ENCODE measurements at regions not wholly inside any gene's neighbourhood (a gene's known extent, or its start where the extent isn't known, plus 50 kb on each side); places are given as distances from the start of the nearest gene placed in this dataset.

DNA sequence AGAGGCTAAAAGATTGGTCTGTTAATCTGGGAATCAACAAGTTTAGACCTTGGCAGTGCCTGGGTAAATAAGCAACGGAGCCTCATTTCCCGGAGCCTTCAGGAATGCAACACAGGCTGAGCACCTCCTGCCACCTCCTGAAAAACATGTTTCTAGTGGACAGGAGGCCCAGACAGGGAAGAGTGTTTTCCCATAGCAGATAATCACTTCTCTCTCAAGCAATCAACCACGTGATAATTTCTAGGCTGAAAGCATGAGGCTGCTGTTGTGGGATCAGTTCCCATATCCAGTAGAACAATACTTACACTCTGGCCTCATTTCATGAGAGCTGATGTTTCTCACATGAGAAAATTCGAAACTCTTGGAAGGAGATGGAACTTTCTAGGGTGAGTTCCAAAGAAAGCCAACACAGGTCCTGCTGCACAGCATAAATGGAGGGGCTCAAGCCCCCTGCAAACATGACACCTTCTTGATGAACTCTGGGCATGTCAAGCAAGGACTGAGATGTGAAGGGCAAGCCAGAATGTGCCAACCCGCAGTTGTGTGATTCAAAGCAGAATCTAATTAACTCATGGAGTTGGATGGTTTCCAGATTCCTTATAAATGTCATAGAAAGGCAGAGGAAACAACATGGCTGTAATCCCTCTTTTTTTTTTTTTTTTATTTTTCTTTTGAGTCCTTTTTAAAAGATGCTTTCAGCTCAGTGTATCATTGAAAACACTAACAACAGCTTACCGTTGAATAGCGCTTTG is 228.5 kb upstream of the SESN3 start:
- H3K27me3 Mint-ChIP-seq (ENCODE audit: low read depth in 3 of 3): peaks cover 0 to 4% (median 0%) of the 10 kb centered on the region in 3 donors
- no peaks in the 10 kb centered on the region for H3K36me3 Mint-ChIP-seq
- no peak for DNase-seq
- H3K9me3 Mint-ChIP-seq: no peaks in the 10 kb centered on the region
- no peaks in the 10 kb centered on the region for H3K4me1 Mint-ChIP-seq
- H3K4me3 Mint-ChIP-seq: no peak overlapping the region
- H3K27ac Mint-ChIP-seq: no peak overlapping the region

DNA sequence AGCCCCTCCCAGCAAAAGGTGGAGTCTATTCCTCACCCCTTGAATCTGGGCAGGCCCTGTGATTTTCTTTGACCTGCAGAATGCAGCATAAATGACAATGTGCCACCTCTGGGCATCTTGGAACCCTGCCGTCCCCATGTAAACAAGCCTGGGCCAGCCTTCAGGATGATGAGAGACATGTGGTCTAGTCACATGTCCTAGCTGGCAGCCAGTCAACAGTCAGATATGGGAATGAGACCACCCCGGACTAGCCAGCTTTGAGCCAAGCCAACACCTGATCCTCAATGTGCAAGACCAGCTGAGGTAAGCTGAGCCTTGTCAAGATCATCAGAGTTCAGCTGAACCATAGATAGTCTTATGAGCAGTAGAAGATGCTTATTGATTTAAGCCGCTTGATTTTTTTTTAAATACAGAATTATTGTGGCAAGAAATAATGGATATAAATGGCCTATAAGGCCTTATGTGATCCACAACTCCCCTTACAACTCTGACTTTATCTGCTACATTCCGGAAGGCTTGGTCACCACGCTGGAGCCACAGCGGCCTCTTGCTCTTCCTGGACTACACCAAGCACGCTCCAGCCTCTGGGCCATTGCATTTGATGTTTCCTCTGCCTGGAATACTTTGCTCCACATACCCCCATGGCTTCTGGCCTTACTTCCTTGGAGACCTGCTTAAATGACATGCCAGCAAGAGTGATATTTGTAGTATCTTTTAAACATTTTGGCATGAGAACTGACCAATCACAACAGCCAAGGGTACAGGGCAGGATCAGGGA is 225.9 kb upstream of the SESN3 start:
- H3K4me3 Mint-ChIP-seq: no peak overlapping the region
- peaks cover 0 to 4% (median 0%) of the 10 kb centered on the region in 3 donors for H3K27me3 Mint-ChIP-seq (ENCODE audit: low read depth in 3 of 3)
- H3K36me3 Mint-ChIP-seq: no peaks in the 10 kb centered on the region
- H3K4me1 Mint-ChIP-seq: no peaks in the 10 kb centered on the region
- no peak for DNase-seq
- no peak overlapping the region for H3K27ac Mint-ChIP-seq
- H3K9me3 Mint-ChIP-seq: no peaks in the 10 kb centered on the region

DNA sequence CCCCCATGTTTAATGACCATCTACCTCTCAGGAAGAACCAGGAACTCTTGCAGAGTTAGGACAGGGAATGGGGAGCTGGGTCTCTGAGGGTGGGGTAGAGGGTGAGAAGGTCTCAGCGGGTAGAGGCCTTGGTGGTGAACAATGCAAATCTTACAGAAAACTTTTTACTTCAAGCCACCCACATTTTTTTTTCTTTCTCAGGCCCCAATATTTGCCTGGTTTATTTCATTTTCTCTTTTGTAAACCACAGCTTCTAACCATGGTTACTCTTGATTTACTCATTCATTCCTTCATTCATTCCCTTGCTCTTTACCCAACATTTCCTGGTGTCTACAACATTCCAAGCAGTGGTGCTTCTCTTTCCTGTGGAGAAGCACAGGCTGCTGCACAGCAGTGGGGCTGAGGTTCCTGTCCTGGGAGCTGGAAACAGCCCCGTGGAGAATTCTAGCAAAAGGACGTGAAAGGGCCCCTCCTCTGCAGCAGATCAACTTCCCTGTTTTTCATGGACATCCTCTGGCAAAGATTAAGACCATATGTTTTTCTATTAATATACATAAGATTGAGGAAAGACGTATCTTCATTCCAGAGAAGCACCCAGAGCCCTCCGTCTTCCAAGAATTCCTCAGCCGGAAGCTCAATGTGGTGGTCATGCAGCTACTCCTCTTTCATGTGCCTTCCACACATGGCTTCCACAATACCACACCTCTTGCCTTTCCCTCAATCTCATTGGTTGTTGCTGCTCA is 224.4 kb upstream of the SESN3 start:
- Mint-ChIP-seq H3K27ac (no peak overlapping the region), H3K9me3 (no peaks in the 10 kb centered on the region), H3K27me3 (ENCODE audit: low read depth in 3 of 3) (peaks cover 0 to 2% (median 0%) of the 10 kb centered on the region in 3 donors), H3K36me3 (no peaks in the 10 kb centered on the region), H3K4me1 (no peaks in the 10 kb centered on the region), H3K4me3 (no peak overlapping the region)
- no peak for DNase-seq

DNA sequence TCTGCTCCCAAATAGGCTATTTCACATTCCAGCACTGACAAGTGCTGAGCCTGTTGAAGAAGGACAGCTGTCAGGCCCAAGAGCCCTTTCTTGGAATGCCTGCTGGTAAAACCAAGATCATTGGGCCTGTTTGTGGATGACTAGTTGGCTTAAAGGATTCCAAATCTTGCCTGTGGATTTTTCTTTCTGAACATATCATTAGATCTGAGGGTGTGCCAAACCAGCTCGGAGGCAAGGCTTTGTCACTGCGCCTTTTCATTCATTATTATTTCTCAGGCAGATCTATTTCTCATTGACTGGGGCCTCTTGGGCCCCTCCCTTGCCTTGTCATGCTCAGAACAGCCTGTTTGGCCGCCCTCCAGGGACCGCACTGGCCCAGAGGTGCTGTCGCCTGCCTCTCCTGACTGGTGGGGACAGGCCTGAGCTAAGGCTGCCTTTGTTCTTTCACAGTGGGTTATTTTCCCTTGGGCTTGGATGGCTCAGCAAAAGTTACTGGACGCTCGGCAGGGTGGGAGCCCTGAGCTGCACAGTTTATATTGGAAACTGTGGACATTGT is 222.7 kb upstream of the SESN3 start:
- Mint-ChIP-seq H3K9me3 (no peaks in the 10 kb centered on the region), H3K27ac (no peak overlapping the region), H3K4me1 (no peaks in the 10 kb centered on the region), H3K36me3 (no peaks in the 10 kb centered on the region), H3K4me3 (no peak overlapping the region), H3K27me3 (ENCODE audit: low read depth in 3 of 3) (peaks cover 0 to 1% (median 0%) of the 10 kb centered on the region in 3 donors)
- DNase-seq: no peak

DNA sequence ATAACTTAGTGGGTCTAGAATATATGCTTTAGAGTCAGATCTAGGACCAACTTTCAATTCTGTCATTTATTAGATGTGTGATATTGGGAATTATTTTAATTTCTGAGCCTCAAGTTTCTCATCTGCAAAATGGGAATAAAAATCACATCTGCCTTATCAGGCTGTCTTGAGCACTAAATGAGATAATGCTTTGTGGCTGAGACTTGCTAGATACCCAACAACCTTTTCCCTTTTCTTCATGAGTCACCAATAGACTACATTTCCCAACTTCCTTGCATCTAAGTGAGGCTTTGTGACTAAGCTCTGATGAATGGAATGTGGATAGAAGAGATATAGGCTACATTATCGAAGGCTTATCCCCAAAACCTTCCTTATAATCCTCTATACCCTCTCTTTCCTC is 220.7 kb upstream of the SESN3 start:
- Mint-ChIP-seq H3K27me3 (ENCODE audit: low read depth in 3 of 3) (peaks cover 0 to 1% (median 0%) of the 10 kb centered on the region in 3 donors), H3K36me3 (no peaks in the 10 kb centered on the region), H3K4me1 (no peaks in the 10 kb centered on the region), H3K9me3 (no peaks in the 10 kb centered on the region), H3K4me3 (no peak overlapping the region), H3K27ac (no peak overlapping the region)
- DNase-seq: no peak

DNA sequence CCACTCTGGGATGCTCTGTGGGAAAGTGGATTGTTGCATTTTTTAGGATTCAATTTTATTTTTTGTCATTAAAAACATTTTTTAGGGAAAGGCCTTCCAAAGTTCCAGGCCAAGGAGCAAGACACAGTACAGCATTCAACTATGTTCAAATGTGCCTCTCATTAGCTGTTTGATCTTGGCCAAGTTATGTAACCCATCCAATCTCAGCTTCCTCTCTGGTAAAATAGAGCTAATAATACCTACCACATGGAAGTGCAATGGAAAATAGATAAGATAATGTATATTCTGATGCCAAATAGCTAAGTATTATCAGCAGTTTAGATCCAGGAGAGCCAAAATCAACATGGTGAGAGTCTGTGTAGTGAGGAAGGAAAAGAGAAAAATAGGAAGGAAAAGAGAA is 220.3 kb upstream of the SESN3 start:
- H3K4me1 Mint-ChIP-seq: no peaks in the 10 kb centered on the region
- H3K36me3 Mint-ChIP-seq: no peaks in the 10 kb centered on the region
- peaks cover 0 to 1% (median 0%) of the 10 kb centered on the region in 3 donors for H3K27me3 Mint-ChIP-seq (ENCODE audit: low read depth in 3 of 3)
- no peak overlapping the region for H3K27ac Mint-ChIP-seq
- H3K9me3 Mint-ChIP-seq: no peaks in the 10 kb centered on the region
- no peak overlapping the region for H3K4me3 Mint-ChIP-seq
- no peak for DNase-seq

DNA sequence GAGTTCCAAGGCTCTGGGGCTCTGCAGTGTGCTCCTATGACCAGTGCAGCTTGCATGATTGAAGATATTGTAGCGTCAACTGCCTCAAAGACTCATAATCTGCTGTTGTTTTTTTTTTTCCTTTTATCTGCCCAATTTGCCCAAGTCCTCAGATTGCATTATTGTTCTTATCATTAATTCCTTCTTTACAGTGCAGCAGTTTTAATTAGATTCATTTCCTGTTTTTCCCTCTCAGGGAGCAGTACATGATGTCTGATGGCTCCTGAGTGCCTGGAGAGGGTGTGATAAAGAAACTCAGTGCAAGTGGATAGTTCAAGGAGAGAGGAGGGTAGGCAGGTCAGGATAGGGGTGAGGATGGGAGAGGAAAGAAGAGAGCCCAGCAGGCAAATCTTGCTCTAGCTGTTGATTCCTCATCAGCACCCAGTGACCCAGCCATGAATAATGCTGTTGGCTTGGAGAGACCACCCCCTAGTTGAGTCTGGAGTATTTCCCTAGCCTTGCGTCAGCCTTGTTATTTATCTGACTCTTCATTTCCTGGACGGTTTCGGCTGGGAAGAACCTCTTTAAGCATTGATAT is 219.6 kb upstream of the SESN3 start:
- Mint-ChIP-seq H3K27me3 (ENCODE audit: low read depth in 3 of 3) (peaks cover 0 to 1% (median 0%) of the 10 kb centered on the region in 3 donors), H3K4me3 (no peak overlapping the region), H3K36me3 (no peaks in the 10 kb centered on the region), H3K27ac (no peak overlapping the region), H3K4me1 (no peaks in the 10 kb centered on the region), H3K9me3 (no peaks in the 10 kb centered on the region)
- DNase-seq: no peak

DNA sequence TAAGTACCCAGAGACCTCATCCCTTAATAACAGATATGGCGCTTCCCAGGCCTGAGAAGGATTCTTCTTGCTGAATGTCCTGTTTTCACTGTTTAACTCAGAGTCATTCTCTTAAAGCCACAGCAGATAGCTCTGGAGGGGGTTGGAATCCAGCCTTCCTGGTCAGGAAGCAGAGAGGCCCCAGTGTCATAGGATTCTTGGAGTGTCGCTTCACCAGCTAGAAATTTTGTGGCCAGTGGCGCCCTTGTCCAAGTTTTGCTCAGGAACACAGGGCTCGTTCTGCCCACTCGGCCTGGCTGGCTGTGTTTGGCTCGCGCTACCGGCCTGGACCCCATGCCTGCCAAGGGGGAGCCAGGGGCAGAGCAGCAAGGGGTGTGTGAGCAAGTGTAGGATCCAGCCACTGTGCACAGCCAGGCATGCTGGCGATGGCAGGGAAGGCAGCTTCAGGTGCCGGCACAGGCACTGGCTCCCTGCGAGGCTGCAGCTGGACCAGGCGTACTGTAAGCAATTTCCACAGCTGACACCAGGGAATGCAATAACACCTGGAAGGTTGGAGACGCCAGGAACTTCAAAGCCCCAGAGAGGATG is 214.8 kb upstream of the SESN3 start:
- peaks cover 5 to 8% of the 10 kb centered on the region in 2 donors for H3K4me1 Mint-ChIP-seq
- DNase-seq: no peak
- H3K27me3 Mint-ChIP-seq (ENCODE audit: low read depth in 3 of 3): peaks cover 0 to 1% (median 0%) of the 10 kb centered on the region in 3 donors
- no peaks in the 10 kb centered on the region for H3K9me3 Mint-ChIP-seq
- H3K27ac Mint-ChIP-seq: no peak overlapping the region
- H3K36me3 Mint-ChIP-seq: no peaks in the 10 kb centered on the region
- H3K4me3 Mint-ChIP-seq: no peak overlapping the region

DNA sequence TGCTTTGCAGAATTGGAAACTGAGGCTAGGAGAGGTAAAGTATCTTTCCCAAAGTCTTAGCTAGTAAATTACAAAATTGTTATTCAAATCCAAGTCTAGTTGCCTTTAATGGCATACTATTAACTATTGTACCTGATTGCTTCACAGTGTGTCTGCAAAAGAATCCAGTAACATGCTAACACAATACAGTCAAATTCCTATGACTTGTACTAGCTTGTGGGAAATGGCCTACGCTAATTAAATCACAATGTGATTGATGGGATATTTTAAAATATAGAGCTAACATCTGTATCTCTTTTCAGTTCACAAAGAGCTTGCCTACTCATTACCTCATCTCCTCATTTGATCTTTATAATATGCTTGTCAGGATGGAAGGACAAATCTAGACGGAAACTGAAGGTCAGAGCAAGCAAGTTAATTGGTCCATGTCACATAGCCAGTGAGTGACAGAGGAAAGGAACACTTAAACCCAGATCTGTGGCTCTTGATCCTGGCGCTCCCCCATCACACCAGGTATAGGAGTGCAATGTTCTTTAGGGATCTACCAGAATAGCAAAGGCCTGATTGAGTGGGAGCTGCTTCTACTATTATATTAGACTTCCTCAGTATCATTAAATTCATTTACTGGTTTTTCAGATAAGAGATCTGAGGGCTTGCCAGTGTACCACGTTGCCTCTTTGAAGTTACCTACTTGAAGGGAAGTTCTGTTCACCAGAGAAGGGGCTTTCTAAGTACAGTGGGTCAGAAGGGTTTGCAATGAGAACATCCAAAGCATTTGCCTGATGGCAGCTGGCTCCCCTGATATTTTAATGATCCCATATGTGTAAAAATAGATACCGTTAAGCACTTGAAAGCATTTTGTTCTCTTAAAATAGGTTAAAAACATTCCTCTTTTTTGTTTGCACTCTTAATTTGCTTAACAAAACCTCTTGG is 213.6 kb upstream of the SESN3 start:
- DNase-seq: no peak
- no peaks in the 10 kb centered on the region for H3K36me3 Mint-ChIP-seq

DNA sequence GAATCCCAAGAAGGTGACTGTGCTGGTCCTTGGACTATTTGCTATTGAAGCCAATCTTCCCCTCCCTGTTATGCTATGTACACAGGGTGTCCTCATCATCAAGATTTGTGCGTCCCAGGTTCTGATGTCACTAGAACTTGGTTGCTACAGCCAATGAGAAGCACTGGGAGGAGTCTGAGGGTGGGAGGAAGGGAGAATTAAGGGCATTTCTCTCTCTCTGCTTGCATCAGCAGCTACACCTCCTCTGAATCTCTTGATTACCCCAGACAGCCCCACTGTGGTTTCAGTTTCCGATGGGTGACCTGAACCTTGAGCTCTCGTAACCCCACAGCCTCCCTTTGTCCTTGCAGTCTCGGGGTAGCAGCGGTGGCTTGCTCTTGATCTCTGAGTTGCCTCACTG is 212.4 kb upstream of the SESN3 start:
- Mint-ChIP-seq H3K27me3 (ENCODE audit: low read depth in 3 of 3) (no peaks in the 10 kb centered on the region), H3K4me1 (peaks cover 5 to 8% of the 10 kb centered on the region in 2 donors), H3K4me3 (peak overlapping the region in 1 of 5 donors; percentile 38), H3K9me3 (no peaks in the 10 kb centered on the region), H3K27ac (peak overlapping the region in 1 of 6 donors; percentile 49), H3K36me3 (no peaks in the 10 kb centered on the region)
- no peak for DNase-seq

More for the DNA sequence above, 213.6 kb upstream of the SESN3 start:
- Mint-ChIP-seq H3K27ac (no peak overlapping the region), H3K4me1 (peaks cover 5 to 8% of the 10 kb centered on the region in 2 donors), H3K27me3 (ENCODE audit: low read depth in 3 of 3) (no peaks in the 10 kb centered on the region), H3K4me3 (no peak overlapping the region), H3K9me3 (no peaks in the 10 kb centered on the region)

DNA sequence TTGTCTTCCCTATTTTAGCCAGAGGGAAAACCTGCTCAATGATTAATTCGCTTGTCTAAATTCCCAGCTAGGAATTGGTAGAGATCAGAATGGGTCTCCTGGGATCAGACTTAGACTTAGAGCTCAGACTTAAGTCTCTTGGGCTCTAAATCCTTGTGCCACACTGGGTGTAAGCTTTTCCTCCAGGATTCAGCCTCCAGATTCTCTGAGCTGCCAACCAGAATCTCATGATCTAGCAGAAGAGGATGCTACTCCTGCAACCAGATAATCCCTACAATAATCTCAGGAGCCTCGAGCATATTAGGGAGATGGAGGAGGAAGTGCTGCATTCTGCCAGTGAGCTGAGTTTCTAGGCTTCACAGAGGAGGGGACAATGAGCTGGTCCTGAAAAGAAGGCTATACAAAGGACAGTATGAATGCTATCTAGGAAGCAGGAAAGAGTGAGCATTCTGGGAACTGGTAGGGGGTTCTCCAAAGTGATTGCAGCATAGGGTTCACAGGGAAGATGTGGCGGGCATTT is 211.6 kb upstream of the SESN3 start:
- Mint-ChIP-seq H3K4me3 (no peak overlapping the region), H3K27ac (no peak overlapping the region), H3K36me3 (no peaks in the 10 kb centered on the region), H3K9me3 (no peaks in the 10 kb centered on the region), H3K27me3 (ENCODE audit: low read depth in 3 of 3) (no peaks in the 10 kb centered on the region), H3K4me1 (peaks cover 5 to 8% of the 10 kb centered on the region in 2 donors)
- DNase-seq: no peak

DNA sequence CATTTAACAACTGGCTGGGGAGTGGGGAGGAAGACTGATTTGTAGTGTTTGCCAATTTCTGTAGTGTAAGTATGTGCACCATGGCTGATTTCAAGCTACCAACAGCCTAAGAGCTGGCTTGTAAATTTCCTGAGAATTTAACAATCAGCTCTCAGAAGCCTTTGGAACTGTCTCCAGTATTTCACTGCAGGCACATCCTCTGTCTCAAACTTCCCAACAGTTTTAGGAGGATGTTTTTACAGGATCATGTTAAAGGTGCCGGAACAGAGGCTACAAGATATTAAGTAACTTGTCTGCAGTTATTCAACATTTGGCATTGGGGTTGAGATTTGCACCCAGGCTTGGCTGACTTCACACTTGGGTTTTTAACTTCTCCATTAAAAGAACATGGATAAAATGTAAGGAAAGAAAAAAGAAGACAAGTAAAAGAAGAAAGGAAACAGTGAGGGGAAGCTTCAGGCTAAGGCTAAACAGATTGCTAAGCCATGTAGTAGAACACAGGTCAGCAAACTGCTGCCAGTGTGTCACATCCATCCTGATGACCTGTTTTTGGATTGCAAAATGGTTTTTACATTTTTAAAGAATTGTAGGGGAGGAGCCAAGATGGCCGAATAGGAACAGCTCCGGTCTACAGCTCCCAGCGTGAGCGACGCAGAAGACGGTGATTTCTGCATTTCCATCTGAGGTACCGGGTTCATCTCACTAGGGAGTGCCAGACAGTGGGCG is 204.8 kb upstream of the SESN3 start:
- Mint-ChIP-seq H3K4me3 (peak overlapping the region in 2 of 5 donors; percentile 31 to 38), H3K36me3 (peaks cover 0 to 4% (median 0%) of the 10 kb centered on the region in 3 donors), H3K27me3 (ENCODE audit: low read depth in 3 of 3) (peaks cover 0 to 2% (median 0%) of the 10 kb centered on the region in 3 donors), H3K4me1 (peaks cover 17 to 30% of the 10 kb centered on the region in 2 donors), H3K27ac (peak overlapping the region in 1 of 6 donors; percentile 8), H3K9me3 (peaks cover 0 to 4% (median 0%) of the 10 kb centered on the region in 6 donors)
- DNase-seq: no peak
